H1 (cell line): ENCODE measurements at regions not wholly inside any gene's neighbourhood (a gene's known extent, or its start where the extent isn't known, plus 50 kb on each side); places are given as distances from the start of the nearest gene placed in this dataset.

Source experiments
- CTCF ChIA-PET: fragments of 300-600 bp; sonication (Branson Sonifier 250); formaldehyde crosslinking; loops from one replicate; lab custom pipeline; 2021; ENCODE audit not compliant: partially characterized antibody; lab: Charles Lee
- POLR2A ChIA-PET: fragments of 300-600 bp; sonication (Branson Sonifier 250); formaldehyde crosslinking; loops from one replicate; lab custom pipeline; 2021; ENCODE audit warnings: inconsistent platforms; ENCODE audit not compliant: partially characterized antibody; lab: Charles Lee
- DNase-seq, 2 experiments: peaks; one replicate each; pipeline versions ENCODE4 v3.0.0 to v3.0.0-alpha.2; 2010 to 2022; ENCODE audit warnings: low spot score in 2 of 2, low read depth in 1 of 2, mixed read lengths in 1 of 2
- FAIRE-seq: peaks from 2 replicates; lab custom pipeline; 2011; peaks lifted over from hg19 to GRCh38; lab: Jason Lieb, UNC
- H2AFZ ChIP-seq: 2 replicates; pipeline ENCODE4 v1.8.1; 2012; ENCODE audit warnings: low read length, inconsistent platforms
- H2AK5ac ChIP-seq: 2 replicates; pipeline ENCODE4 v1.6.1; 2013; ENCODE audit warnings: low read depth, low read length
- H2BK120ac ChIP-seq: replicated peaks from 2 replicates; pipeline ENCODE3; 2013; ENCODE audit warnings: low read depth, low read length, inconsistent platforms
- H2BK12ac ChIP-seq: 2 replicates; pipeline ENCODE4 v1.6.1; 2013; ENCODE audit warnings: low read depth, low read length
- H2BK15ac ChIP-seq: 2 replicates; pipeline ENCODE4 v1.6.1; 2013; ENCODE audit warnings: low read length
- H2BK20ac ChIP-seq: 2 replicates; pipeline ENCODE4 v1.6.1; 2013; ENCODE audit warnings: low read length
- H2BK5ac ChIP-seq: 2 replicates; pipeline ENCODE4 v1.6.1; 2013; ENCODE audit warnings: low read depth, low read length
- H3K14ac ChIP-seq: 2 replicates; pipeline ENCODE4 v1.6.1; 2013; ENCODE audit warnings: inconsistent platforms; ENCODE audit not compliant: insufficient read length
- H3K18ac ChIP-seq: 2 replicates; pipeline ENCODE4 v1.6.1; 2013; ENCODE audit warnings: low read length; ENCODE audit errors: extremely low read depth
- H3K23ac ChIP-seq: 2 replicates; pipeline ENCODE4 v1.6.1; 2013; ENCODE audit warnings: inconsistent platforms; ENCODE audit not compliant: insufficient read length
- H3K23me2 ChIP-seq: 2 replicates; pipeline ENCODE4 v1.6.1; 2013; ENCODE audit warnings: low read depth, low read length
- H3K27ac ChIP-seq: 2 replicates; pipeline ENCODE4 v1.6.1; 2011; ENCODE audit warnings: low read depth, low read length, inconsistent platforms
- H3K27me3 ChIP-seq, 4 experiments: replicated peaks in 1 of 4; 1 replicate in 1 of 4; 2 replicates in 3 of 4; pipeline versions ENCODE4 v1.6.1 to v1.8.1; 2011 to 2013; ENCODE audit warnings: low read length in 3 of 4, mild to moderate bottlenecking in 3 of 4, inconsistent platforms in 2 of 4, mixed read lengths in 2 of 4, moderate library complexity in 1 of 4; ENCODE audit not compliant: control insufficient read depth in 3 of 4, insufficient read depth in 3 of 4; ENCODE audit errors: extremely low read depth in 1 of 4
- H3K36me3 ChIP-seq, 4 experiments: 2 replicates each; pipeline versions ENCODE4 v1.6.1 to v1.8.1; 2011 to 2013; ENCODE audit warnings: mild to moderate bottlenecking in 4 of 4, low read length in 3 of 4, moderate library complexity in 2 of 4, control low read depth in 1 of 4, inconsistent platforms in 1 of 4; ENCODE audit not compliant: insufficient read depth in 4 of 4, control insufficient read depth in 2 of 4
- H3K4ac ChIP-seq: replicated peaks from 2 replicates; pipeline ENCODE3; 2013; ENCODE audit warnings: low read length, low read depth, mixed read lengths, inconsistent platforms; ENCODE audit not compliant: insufficient read length
- H3K4me1 ChIP-seq, 4 experiments: replicated peaks in 1 of 4; 1 replicate in 1 of 4; 2 replicates in 3 of 4; pipeline versions ENCODE4 v1.6.1 to v1.8.1; 2011 to 2013; ENCODE audit warnings: low read length in 3 of 4, inconsistent platforms in 2 of 4, mixed read lengths in 1 of 4; ENCODE audit not compliant: insufficient read depth in 4 of 4, control insufficient read depth in 3 of 4
- H3K4me2 ChIP-seq, 2 experiments: 2 replicates each; pipeline versions ENCODE4 v1.6.1 to v1.8.1; 2011 to 2013; ENCODE audit warnings: low read depth in 2 of 2, low read length in 2 of 2, control low read depth in 1 of 2, inconsistent platforms in 1 of 2, mild to moderate bottlenecking in 1 of 2; ENCODE audit not compliant: insufficient read depth in 1 of 2
- H3K4me3 ChIP-seq, 4 experiments: fragments of 200-600, 300-600 bp in 1 of 4; sonication (generic), shearing (Covaris generic), sonication (Bioruptor Twin) in 1 of 4; 2 replicates each; pipeline versions ENCODE4 v1.5.1 to v1.8.1; 2011 to 2016; ENCODE audit warnings: low read length in 4 of 4, low read depth in 3 of 4, control low read depth in 2 of 4, inconsistent platforms in 2 of 4, mild to moderate bottlenecking in 2 of 4, mixed read lengths in 1 of 4, moderate library complexity in 1 of 4; ENCODE audit not compliant: insufficient read depth in 2 of 4; ENCODE audit errors: extremely low read depth in 1 of 4
- H3K56ac ChIP-seq: replicated peaks from 2 replicates; pipeline ENCODE3; 2013; ENCODE audit warnings: low read depth, mild to moderate bottlenecking, mixed read lengths, low read length, inconsistent platforms; ENCODE audit not compliant: insufficient read length
- H3K79me1 ChIP-seq: 2 replicates; pipeline ENCODE4 v1.6.1; 2013; ENCODE audit warnings: low read depth, low read length, control low read depth
- H3K79me2 ChIP-seq, 2 experiments: 2 replicates each; pipeline versions ENCODE4 v1.6.1 to v1.8.1; 2012 to 2013; ENCODE audit warnings: low read length in 2 of 2, mild to moderate bottlenecking in 2 of 2, inconsistent platforms in 1 of 2; ENCODE audit not compliant: insufficient read depth in 2 of 2, control insufficient read depth in 1 of 2
- H3K9ac ChIP-seq, 4 experiments: replicated peaks in 1 of 4; 1 replicate in 1 of 4; 2 replicates in 3 of 4; pipeline versions ENCODE4 v1.6.1 to v1.8.1; 2011 to 2013; ENCODE audit warnings: low read depth in 3 of 4, low read length in 3 of 4, control low read depth in 2 of 4, mild to moderate bottlenecking in 2 of 4, moderate library complexity in 2 of 4, inconsistent platforms in 1 of 4; ENCODE audit errors: extremely low read depth in 1 of 4
- H3K9me3 ChIP-seq, 2 experiments: 2 replicates each; pipeline versions ENCODE4 v1.6.1 to v1.8.1; 2012 to 2013; ENCODE audit warnings: mild to moderate bottlenecking in 2 of 2, moderate library complexity in 2 of 2, control low read depth in 1 of 2, inconsistent platforms in 1 of 2, low read depth in 1 of 2, low read length in 1 of 2, mixed read lengths in 1 of 2; ENCODE audit not compliant: insufficient read depth in 2 of 2
- H4K20me1 ChIP-seq, 2 experiments: replicated peaks in 1 of 2; 2 replicates each; pipeline versions ENCODE3 to v1.8.1; 2011 to 2013; ENCODE audit warnings: inconsistent platforms in 2 of 2, low read length in 2 of 2, mild to moderate bottlenecking in 1 of 2; ENCODE audit not compliant: insufficient read depth in 2 of 2, control insufficient read depth in 1 of 2
- H4K5ac ChIP-seq: 2 replicates; pipeline ENCODE4 v1.6.1; 2013; ENCODE audit warnings: low read length, low read depth, mixed read lengths, inconsistent platforms; ENCODE audit not compliant: insufficient read length
- H4K8ac ChIP-seq: 2 replicates; pipeline ENCODE4 v1.8.0; 2013; ENCODE audit warnings: mild to moderate bottlenecking, moderate library complexity, low read length, inconsistent platforms; ENCODE audit not compliant: insufficient read depth; ENCODE audit errors: extremely low read depth
- H4K91ac ChIP-seq: replicated peaks from 2 replicates; pipeline ENCODE3; 2013; ENCODE audit warnings: low read length, mixed read lengths, inconsistent platforms; ENCODE audit not compliant: insufficient read length
- BRCA1 ChIP-seq: IDR thresholded peaks from 2 replicates; pipeline ENCODE4 v1.6.1; 2012; ENCODE audit warnings: low read depth, low read length, improper control_type of control experiment
- EGR1 ChIP-seq: IDR thresholded peaks from 2 replicates; pipeline ENCODE4 v1.6.1; 2011; ENCODE audit warnings: low read depth, low read length, borderline replicate concordance
- RAD21 ChIP-seq, 2 experiments: IDR thresholded peaks in 1 of 2; conservative IDR thresholded peaks in 1 of 2; 2 replicates each; pipeline ENCODE4 v1.6.1; 2011; ENCODE audit warnings: low read depth in 2 of 2, low read length in 2 of 2, improper control_type of control experiment in 1 of 2, inconsistent platforms in 1 of 2, mild to moderate bottlenecking in 1 of 2, moderate library complexity in 1 of 2
- SP2 ChIP-seq: IDR thresholded peaks from 2 replicates; pipeline ENCODE4 v1.6.1; 2012; ENCODE audit warnings: mild to moderate bottlenecking, low read length, inconsistent platforms
- WGBS, 2 experiments: shearing (Covaris generic) in 1 of 2; methylation state at CpG; one replicate each; pipeline versions ENCODE4 v1.1.6 to v1.1.7; 2013 to 2015; ENCODE audit warnings: low lambda C conversion rate in 2 of 2, mixed read lengths in 2 of 2, inconsistent platforms in 1 of 2, low coverage in 1 of 2, missing lambda C conversion rate in 1 of 2; ENCODE audit not compliant: insufficient replicate concordance in 2 of 2, insufficient coverage in 1 of 2, insufficient read length in 1 of 2; ENCODE audit errors: extremely low coverage in 1 of 2, missing lambda C conversion rate in 1 of 2; 5-methylcytosine and 5-hydroxymethylcytosine counted together

- H3K27me3 ChIP-seq = no peaks in the 10 kb centered on the region
- H3K27ac ChIP-seq = no peak overlapping the region
- CTCF ChIA-PET = no interaction called here
- no peak overlapping the region for H2BK20ac ChIP-seq
- POLR2A ChIA-PET = no interaction called here
- H2BK5ac ChIP-seq = no peak overlapping the region
- no peaks in the 10 kb centered on the region for H4K20me1 ChIP-seq
- no peaks in the 10 kb centered on the region; a peak in 1 of 4 replicates for H3K9me3 ChIP-seq
- no peak for TF ChIP-seq EGR1
- TF ChIP-seq SP2 = no peak
- TF ChIP-seq BRCA1 = no peak
- TF ChIP-seq RAD21 (IDR thresholded peaks at IDR 0.05 in 1 of 2, conservative IDR thresholded peaks at IDR 0.05 in 1 of 2; ENCODE audit: low read depth in 2 of 2, low read length in 2 of 2) = no peak
- H2AFZ ChIP-seq = no peak overlapping the region
- no peak overlapping the region for H3K4me2 ChIP-seq
- no peak overlapping the region for H3K9ac ChIP-seq
- H3K14ac ChIP-seq = no peak overlapping the region
- no peaks in the 10 kb centered on the region for H3K4me1 ChIP-seq
- H3K4ac ChIP-seq = no peak overlapping the region
- H2BK120ac ChIP-seq = no peak overlapping the region
- no peak overlapping the region for H2BK12ac ChIP-seq
- 92% methylated on average over 4 of the region's 4 CpGs; no CpG with 5 or more reads in 1 of the 2 experiments for WGBS, 2 experiments
- H4K91ac ChIP-seq = no peak overlapping the region
- H2AK5ac ChIP-seq = no peak overlapping the region
- DNase-seq (no peak), FAIRE-seq (no peak)
- H3K23ac ChIP-seq = no peak overlapping the region
- H3K18ac ChIP-seq = no peak overlapping the region
- no peaks in the 10 kb centered on the region for H3K23me2 ChIP-seq
- H3K56ac ChIP-seq = no peak overlapping the region
- no peaks in the 10 kb centered on the region for H3K36me3 ChIP-seq
- H2BK15ac ChIP-seq = no peak overlapping the region
- no peaks in the 10 kb centered on the region for H3K79me1 ChIP-seq
- H4K5ac ChIP-seq = no peak overlapping the region
- H3K4me3 ChIP-seq = no peak overlapping the region
- no peaks in the 10 kb centered on the region for H3K79me2 ChIP-seq
- H4K8ac ChIP-seq = no peak overlapping the region
Measured at GRCh38 chr11:41803895-41804294, 344.4 kb upstream of the LRRC4C start.
